HepG2 (cell line): ENCODE measurements at regions not wholly inside any gene's neighbourhood (a gene's known extent, or its start where the extent isn't known, plus 50 kb on each side); places are given as distances from the start of the nearest gene placed in this dataset.

Experiments used
- ATAC-seq: fragments of 200-7000 bp; cut with Tn5 transposase; 3 replicates; pipeline ENCODE4 v1.9.1; 2020; ENCODE audit warnings: mild to moderate bottlenecking, moderate library complexity
- BruUV-seq: library from RNA; stranded (reverse); fragments of 400-500 nt; replicated peaks from 2 replicates; lab custom pipeline; 2021; lab: Mats Ljungman, UMichigan
- CTCF ChIA-PET: fragments of 300-600 bp; formaldehyde crosslinking; extraction: SDS; loops from one replicate; lab custom pipeline; 2021; ENCODE audit warnings: low total read pairs, inconsistent platforms, low intra/inter-chr PET ratio; lab: Yijun Ruan, JAX
- POLR2A ChIA-PET: fragments of 350-600 bp; sonication (Branson Sonifier 250); formaldehyde crosslinking; loops from one replicate; lab custom pipeline; 2020; ENCODE audit warnings: antibody characterized with exemption, inconsistent platforms; lab: Yijun Ruan, JAX
- DNase-seq: peaks from one replicate; pipeline ENCODE4 v3.0.0-alpha.2; 2015; ENCODE audit warnings: low spot score
- FAIRE-seq: peaks from 3 replicates; lab custom pipeline; 2011; peaks lifted over from hg19 to GRCh38; lab: Jason Lieb, UNC
- H2AFZ ChIP-seq: one replicate; pipeline ENCODE4 v1.6.1; 2011; ENCODE audit warnings: low read length, inconsistent platforms
- H3K27ac ChIP-seq: fragments of 300-600 bp; 3 replicates; pipeline ENCODE4 v1.8.0; 2011; ENCODE audit warnings: mixed run types, mild to moderate bottlenecking, mixed read lengths, low read length, inconsistent platforms; ENCODE audit not compliant: insufficient read depth; ENCODE audit errors: extremely low read length
- H3K27me3 ChIP-seq, 2 experiments: fragments of 200-600 bp in 1 of 2; 2 replicates in 1 of 2; 3 replicates in 1 of 2; pipeline versions ENCODE4 v1.6.0 to v1.8.0; 2011; ENCODE audit warnings: low read length in 2 of 2, mild to moderate bottlenecking in 2 of 2, moderate library complexity in 2 of 2, inconsistent platforms in 1 of 2; ENCODE audit not compliant: insufficient read depth in 2 of 2, control insufficient read depth in 1 of 2
- H3K36me3 ChIP-seq, 2 experiments: fragments of 200-600 bp in 1 of 2; replicated peaks in 1 of 2; 2 replicates in 1 of 2; 3 replicates in 1 of 2; pipeline versions ENCODE4 v1.5.1 to v1.8.0; 2011; ENCODE audit warnings: low read length in 2 of 2, inconsistent platforms in 1 of 2; ENCODE audit not compliant: insufficient read depth in 2 of 2, control insufficient read depth in 1 of 2
- H3K4me1 ChIP-seq: 2 replicates; pipeline ENCODE4 v1.5.1; 2012; ENCODE audit warnings: low read length, inconsistent platforms; ENCODE audit not compliant: insufficient read depth
- H3K4me2 ChIP-seq: 2 replicates; pipeline ENCODE4 v1.6.0; 2011; ENCODE audit warnings: low read depth, low read length, inconsistent platforms
- H3K4me3 ChIP-seq, 3 experiments: fragments of 200-600 bp in 1 of 3; sonication (generic), shearing (Covaris generic) in 1 of 3; replicated peaks in 1 of 3; 2 replicates each; pipeline ENCODE4 v1.5.1; 2011 to 2016; ENCODE audit warnings: low read length in 3 of 3, inconsistent platforms in 2 of 3, low read depth in 2 of 3, mild to moderate bottlenecking in 2 of 3, control low read depth in 1 of 3, mixed read lengths in 1 of 3; ENCODE audit not compliant: insufficient read depth in 1 of 3
- H3K79me2 ChIP-seq: one replicate; pipeline ENCODE4 v1.6.1; 2011; ENCODE audit warnings: low read length, inconsistent platforms; ENCODE audit not compliant: insufficient read depth
- H3K9ac ChIP-seq: 2 replicates; pipeline ENCODE4 v1.6.0; 2011; ENCODE audit warnings: mild to moderate bottlenecking, low read depth, low read length, inconsistent platforms; ENCODE audit not compliant: insufficient read depth
- H3K9me3 ChIP-seq: 2 replicates; pipeline ENCODE4 v1.5.1; 2012; ENCODE audit warnings: mild to moderate bottlenecking, low read length
- H4K20me1 ChIP-seq: 2 replicates; pipeline ENCODE4 v1.6.0; 2011; ENCODE audit warnings: inconsistent platforms, mild to moderate bottlenecking, low read length, moderate library complexity; ENCODE audit not compliant: insufficient read depth
- BRF2 ChIP-seq: sonication (generic); formaldehyde crosslinking; IDR thresholded peaks from 2 replicates; pipeline ENCODE4 v1.8.1; 2022; ENCODE audit warnings: mild to moderate bottlenecking, missing genetic modification reagents
- HDAC1 ChIP-seq: sonication (generic); formaldehyde crosslinking; IDR thresholded peaks from 2 replicates; pipeline ENCODE4 v1.5.1; 2020; ENCODE audit warnings: mild to moderate bottlenecking, missing genetic modification reagents
- NR1H2 ChIP-seq: sonication (generic); formaldehyde crosslinking; IDR thresholded peaks from 2 replicates; pipeline ENCODE4 v1.8.1; 2022; ENCODE audit warnings: low read depth, missing genetic modification reagents, borderline replicate concordance
- SMAD9 ChIP-seq: sonication (generic); formaldehyde crosslinking; IDR thresholded peaks from 2 replicates; pipeline ENCODE4 v1.5.1; 2020; ENCODE audit warnings: mild to moderate bottlenecking, missing genetic modification reagents
- TRIM24 ChIP-seq: sonication (generic); formaldehyde crosslinking; IDR thresholded peaks from 2 replicates; pipeline ENCODE4 v1.8.0; 2022; ENCODE audit warnings: mild to moderate bottlenecking, missing genetic modification reagents
- ZFP82 ChIP-seq: sonication (generic); formaldehyde crosslinking; IDR thresholded peaks from 2 replicates; pipeline ENCODE4 v1.5.1; 2020; ENCODE audit warnings: mild to moderate bottlenecking, missing genetic modification reagents, borderline replicate concordance
- ZNF17 ChIP-seq: sonication (generic); formaldehyde crosslinking; IDR thresholded peaks from 2 replicates; pipeline ENCODE4 v1.5.0; 2020; ENCODE audit warnings: mild to moderate bottlenecking, missing genetic modification reagents
- ZNF207 ChIP-seq: fragments of 450-650 bp; IDR thresholded peaks from 2 replicates; pipeline ENCODE4 v1.6.1; 2016; ENCODE audit warnings: antibody characterized with exemption, borderline replicate concordance
- ZNF333 ChIP-seq: sonication (generic); formaldehyde crosslinking; IDR thresholded peaks from 2 replicates; pipeline ENCODE4 v1.4.0; 2020; ENCODE audit warnings: mild to moderate bottlenecking, missing genetic modification reagents, borderline replicate concordance
- ZNF674 ChIP-seq: sonication (generic); formaldehyde crosslinking; IDR thresholded peaks from 2 replicates; pipeline ENCODE4 v1.5.0; 2020; ENCODE audit warnings: low read depth, mild to moderate bottlenecking, missing genetic modification reagents
- ZNF792 ChIP-seq: IDR thresholded peaks from 2 replicates; pipeline ENCODE4 v1.6.1; 2016
- WGBS: methylation state at CpG from one replicate; pipeline ENCODE4 v1.1.6; 2017; ENCODE audit warnings: low lambda C conversion rate; 5-methylcytosine and 5-hydroxymethylcytosine counted together
- in situ Hi-C: cut with HindIII; loops from 2 replicates; pipeline ENCODE4 v1.10.0; 2017; ENCODE audit warnings: low pct_unique_long_range_greater_than_20kb; ENCODE audit not compliant: extremely low pct_ligation_motif_present
- intact Hi-C: fragments of 100-400 bp; cut with micrococcal nuclease; formaldehyde crosslinking; loops from one replicate; pipeline ENCODE4 v1.10.0; 2022; ENCODE audit not compliant: unreplicated experiment
- TF ChIP-seq, protein P1 (sequence below): sonication (generic); formaldehyde crosslinking; IDR thresholded peaks from 2 replicates; pipeline ENCODE4 v1.8.0; 2023; ENCODE audit warnings: mild to moderate bottlenecking, missing genetic modification reagents
- TF ChIP-seq, protein P2 (sequence below): sonication (generic); formaldehyde crosslinking; IDR thresholded peaks from 2 replicates; pipeline ENCODE4 v1.4.0; 2020; ENCODE audit warnings: missing genetic modification reagents
- TF ChIP-seq, protein P3 (sequence below): sonication (generic); formaldehyde crosslinking; IDR thresholded peaks from 2 replicates; pipeline ENCODE4 v1.4.0; 2020; ENCODE audit warnings: missing genetic modification reagents

DNA sequence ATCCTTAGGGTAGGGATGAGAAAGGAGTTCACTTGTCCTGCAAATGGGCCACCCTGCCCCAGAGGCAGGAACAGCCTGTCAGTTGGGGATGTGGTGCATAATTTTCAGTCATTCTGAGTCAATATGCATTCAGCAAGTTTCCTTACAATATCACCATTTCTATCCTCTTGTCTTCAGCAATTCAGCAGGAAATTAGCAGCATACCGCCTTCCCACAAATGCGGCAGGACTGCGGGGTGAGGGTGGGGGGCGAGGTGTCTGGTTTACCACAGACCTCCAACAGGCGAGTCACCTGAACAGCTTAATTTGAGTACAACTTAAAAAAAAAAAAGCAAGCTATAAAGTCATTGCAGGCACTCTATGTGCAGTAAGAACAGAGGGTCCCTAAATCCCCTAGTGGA lies 126.8 kb downstream of the MAP3K7 start:
- H3K36me3 ChIP-seq = no peaks in the 10 kb centered on the region
- no peak for FAIRE-seq
- H3K4me2 ChIP-seq = no peak overlapping the region
- DNase-seq = no peak
- H3K4me3 ChIP-seq = no peak overlapping the region
- H3K27ac ChIP-seq = no peak overlapping the region
- no peaks in the 10 kb centered on the region for H3K4me1 ChIP-seq
- 56% methylated on average over 5 of the region's 5 CpGs for WGBS
- no peak overlapping the region for H3K9ac ChIP-seq
- no peak for ATAC-seq
- no peaks in the 10 kb centered on the region for H3K27me3 ChIP-seq
- no peak overlapping the region for H2AFZ ChIP-seq
- in situ Hi-C loops (no loop called here), intact Hi-C loops (no loop called here)
- CTCF ChIA-PET = no interaction called here
- BruUV-seq = no TSS peak
- POLR2A ChIA-PET = no interaction called here
- no peaks in the 10 kb centered on the region for H3K9me3 ChIP-seq
- TF ChIP-seq, protein P1, sequence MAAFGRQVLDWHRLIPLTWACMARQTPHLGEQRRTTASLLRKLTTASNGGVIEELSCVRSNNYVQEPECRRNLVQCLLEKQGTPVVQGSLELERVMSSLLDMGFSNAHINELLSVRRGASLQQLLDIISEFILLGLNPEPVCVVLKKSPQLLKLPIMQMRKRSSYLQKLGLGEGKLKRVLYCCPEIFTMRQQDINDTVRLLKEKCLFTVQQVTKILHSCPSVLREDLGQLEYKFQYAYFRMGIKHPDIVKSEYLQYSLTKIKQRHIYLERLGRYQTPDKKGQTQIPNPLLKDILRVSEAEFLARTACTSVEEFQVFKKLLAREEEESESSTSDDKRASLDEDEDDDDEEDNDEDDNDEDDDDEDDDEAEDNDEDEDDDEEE = no peak
- TF ChIP-seq ZNF17 (CRISPR knock-in tag) (no peak), ZFP82 (CRISPR knock-in tag) (no peak), ZNF333 (CRISPR knock-in tag) (no peak)
- TF ChIP-seq, protein P2, sequence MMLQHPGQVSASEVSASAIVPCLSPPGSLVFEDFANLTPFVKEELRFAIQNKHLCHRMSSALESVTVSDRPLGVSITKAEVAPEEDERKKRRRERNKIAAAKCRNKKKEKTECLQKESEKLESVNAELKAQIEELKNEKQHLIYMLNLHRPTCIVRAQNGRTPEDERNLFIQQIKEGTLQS (CRISPR knock-in tag) = no peak
- no peaks in the 10 kb centered on the region for H3K79me2 ChIP-seq
- H4K20me1 ChIP-seq = no peaks in the 10 kb centered on the region

GRCh38 chr6:90459225-90459758 lies 127.6 kb downstream of the MAP3K7 start:
- DNase-seq = no peak
- 22% methylated on average over 3 of the region's 4 CpGs for WGBS
- ATAC-seq = no peak
- TF ChIP-seq SMAD9 (no peak), HDAC1 (CRISPR knock-in tag) (no peak), ZNF674 (CRISPR knock-in tag) (no peak), BRF2 (no peak), ZNF792 (no peak), NR1H2 (CRISPR knock-in tag) (no peak), ZNF333 (CRISPR knock-in tag) (no peak), ZNF207 (no peak), TRIM24 (no peak)
- TF ChIP-seq, protein P3, sequence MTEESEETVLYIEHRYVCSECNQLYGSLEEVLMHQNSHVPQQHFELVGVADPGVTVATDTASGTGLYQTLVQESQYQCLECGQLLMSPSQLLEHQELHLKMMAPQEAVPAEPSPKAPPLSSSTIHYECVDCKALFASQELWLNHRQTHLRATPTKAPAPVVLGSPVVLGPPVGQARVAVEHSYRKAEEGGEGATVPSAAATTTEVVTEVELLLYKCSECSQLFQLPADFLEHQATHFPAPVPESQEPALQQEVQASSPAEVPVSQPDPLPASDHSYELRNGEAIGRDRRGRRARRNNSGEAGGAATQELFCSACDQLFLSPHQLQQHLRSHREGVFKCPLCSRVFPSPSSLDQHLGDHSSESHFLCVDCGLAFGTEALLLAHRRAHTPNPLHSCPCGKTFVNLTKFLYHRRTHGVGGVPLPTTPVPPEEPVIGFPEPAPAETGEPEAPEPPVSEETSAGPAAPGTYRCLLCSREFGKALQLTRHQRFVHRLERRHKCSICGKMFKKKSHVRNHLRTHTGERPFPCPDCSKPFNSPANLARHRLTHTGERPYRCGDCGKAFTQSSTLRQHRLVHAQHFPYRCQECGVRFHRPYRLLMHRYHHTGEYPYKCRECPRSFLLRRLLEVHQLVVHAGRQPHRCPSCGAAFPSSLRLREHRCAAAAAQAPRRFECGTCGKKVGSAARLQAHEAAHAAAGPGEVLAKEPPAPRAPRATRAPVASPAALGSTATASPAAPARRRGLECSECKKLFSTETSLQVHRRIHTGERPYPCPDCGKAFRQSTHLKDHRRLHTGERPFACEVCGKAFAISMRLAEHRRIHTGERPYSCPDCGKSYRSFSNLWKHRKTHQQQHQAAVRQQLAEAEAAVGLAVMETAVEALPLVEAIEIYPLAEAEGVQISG (CRISPR knock-in tag) = no peak

More at GRCh38 chr6:90459225-90459758, 127.6 kb downstream of the MAP3K7 start:
- ChIA-PET POLR2A (no interaction called here), CTCF (no interaction called here)
- no peak for FAIRE-seq
- intact Hi-C loops (no loop called here), in situ Hi-C loops (no loop called here)
- Histone ChIP-seq H3K4me3 (no peak overlapping the region), H3K9me3 (no peaks in the 10 kb centered on the region), H4K20me1 (no peaks in the 10 kb centered on the region), H3K4me2 (no peak overlapping the region), H3K4me1 (no peaks in the 10 kb centered on the region), H3K36me3 (no peaks in the 10 kb centered on the region), H3K27ac (no peak overlapping the region), H3K9ac (no peak overlapping the region), H3K79me2 (no peaks in the 10 kb centered on the region), H2AFZ (no peak overlapping the region), H3K27me3 (no peaks in the 10 kb centered on the region)
- no TSS peak for BruUV-seq
